GM21528 (cell line): ENCODE measurements at regions not wholly inside any gene's neighbourhood (a gene's known extent, or its start where the extent isn't known, plus 50 kb on each side); places are given as distances from the start of the nearest gene placed in this dataset.

Source experiments
- ATAC-seq: cut with Tn5 transposase; IDR thresholded peaks from one replicate; pipeline ENCODE4 v1.9.1; 2021; ENCODE audit warnings: mild to moderate bottlenecking, moderate library complexity; ENCODE audit not compliant: unreplicated experiment, low FRiP score

GRCh38 chr15:35722501-35722900 is 176.5 kb upstream of the DPH6 start:
- ATAC-seq: no peak

GRCh38 chr15:35723120-35723847 is 177.3 kb upstream of the DPH6 start:
- ATAC-seq: no peak

- no peak for ATAC-seq
Measured at GRCh38 chr15:35723852-35724251, 177.9 kb upstream of the DPH6 start.

- no peak for ATAC-seq
Measured at GRCh38 chr15:35724626-35725025, 178.7 kb upstream of the DPH6 start.

- ATAC-seq: no peak
Measured at GRCh38 chr15:35725353-35725752, 179.4 kb upstream of the DPH6 start.

- ATAC-seq: no peak
Measured at GRCh38 chr15:35727627-35728026, 181.7 kb upstream of the DPH6 start.

GRCh38 chr15:35728219-35728940 is 182.4 kb upstream of the DPH6 start:
- ATAC-seq: no peak

GRCh38 chr15:35736150-35736549 is 190.2 kb upstream of the DPH6 start:
- no peak for ATAC-seq

GRCh38 chr15:35737441-35737840 is 191.5 kb upstream of the DPH6 start:
- ATAC-seq: no peak

- no peak for ATAC-seq
Measured at GRCh38 chr15:35738370-35738769, 192.4 kb upstream of the DPH6 start.

GRCh38 chr15:35740761-35741160 is 194.8 kb upstream of the DPH6 start:
- ATAC-seq: no peak

- ATAC-seq: no peak
Measured at GRCh38 chr15:35741395-35741794, 195.4 kb upstream of the DPH6 start.

GRCh38 chr15:35741881-35742280 is 195.9 kb upstream of the DPH6 start:
- ATAC-seq: no peak

- no peak for ATAC-seq
Measured at GRCh38 chr15:35743321-35743720, 197.4 kb upstream of the DPH6 start.

- ATAC-seq: no peak
Measured at GRCh38 chr15:35746121-35746520, 200.2 kb upstream of the DPH6 start.

- no peak for ATAC-seq
Measured at GRCh38 chr15:35748105-35748504, 202.1 kb upstream of the DPH6 start.

- no peak for ATAC-seq
Measured at GRCh38 chr15:35750051-35750450, 204.1 kb upstream of the DPH6 start.

GRCh38 chr15:35751413-35752133 is 205.6 kb upstream of the DPH6 start:
- peak; percentile 75 for ATAC-seq

GRCh38 chr15:35752134-35752466 is 206.1 kb upstream of the DPH6 start:
- ATAC-seq: no peak

GRCh38 chr15:35753486-35753885 is 207.5 kb upstream of the DPH6 start:
- no peak for ATAC-seq

- ATAC-seq: no peak
Measured at GRCh38 chr15:35755237-35755802, 209.4 kb upstream of the DPH6 start.
